Dendritic cell treated with granulocyte-macrophage colony-stimulating factor and Interleukin-4, amounts not matched to agents 40 ng/mL and 50 ng/mL, for 4 days (primary cell): ENCODE measurements at regions not wholly inside any gene's neighbourhood (a gene's known extent, or its start where the extent isn't known, plus 50 kb on each side); places are given as distances from the start of the nearest gene placed in this dataset.
A peak's percentile ranks its signal among the peaks of the same experiment; 100 is the strongest.

Experiments
- H3K27ac Mint-ChIP-seq: one replicate; pipeline ENCODE4 v1.8.0; 2022; ENCODE audit warnings: mild to moderate bottlenecking, mixed read lengths
- H3K27me3 Mint-ChIP-seq: one replicate; pipeline ENCODE4 v1.8.0; 2022; ENCODE audit warnings: mild to moderate bottlenecking, mixed read lengths
- H3K36me3 Mint-ChIP-seq: one replicate; pipeline ENCODE4 v1.8.0; 2022; ENCODE audit warnings: low read depth, mixed read lengths
- H3K4me1 Mint-ChIP-seq: one replicate; pipeline ENCODE4 v1.8.0; 2022; ENCODE audit warnings: low read depth, mixed read lengths
- H3K4me3 Mint-ChIP-seq: one replicate; pipeline ENCODE4 v1.8.0; 2022; ENCODE audit warnings: mild to moderate bottlenecking, moderate library complexity, mixed read lengths
- H3K9me3 Mint-ChIP-seq: one replicate; pipeline ENCODE4 v1.8.0; 2022; ENCODE audit warnings: mixed read lengths
- intact Hi-C: fragments of 100-400 bp; cut with micrococcal nuclease; formaldehyde crosslinking; loops from one replicate; pipeline ENCODE4 v1.15.0; 2022

GRCh38 chr5:69029292-69029691 lies 64.5 kb upstream of the SLC30A5 start:
- intact Hi-C loops = no loop called here
- Mint-ChIP-seq H3K27me3 (no peaks in the 10 kb centered on the region), H3K9me3 (no peaks in the 10 kb centered on the region), H3K4me3 (no peak overlapping the region), H3K27ac (no peak overlapping the region), H3K4me1 (no peaks in the 10 kb centered on the region), H3K36me3 (no peaks in the 10 kb centered on the region)

- Mint-ChIP-seq H3K9me3 (no peaks in the 10 kb centered on the region), H3K36me3 (no peaks in the 10 kb centered on the region), H3K27ac (no peak overlapping the region), H3K4me3 (no peak overlapping the region), H3K27me3 (no peaks in the 10 kb centered on the region), H3K4me1 (no peaks in the 10 kb centered on the region)
- intact Hi-C loops = no loop called here
Measured at GRCh38 chr5:69030358-69031062, 63.3 kb upstream of the SLC30A5 start.

GRCh38 chr5:69032009-69032408 lies 61.8 kb upstream of the SLC30A5 start:
- intact Hi-C loops = no loop called here
- H3K4me3 Mint-ChIP-seq = no peak overlapping the region
- H3K4me1 Mint-ChIP-seq = no peaks in the 10 kb centered on the region
- H3K27ac Mint-ChIP-seq = no peak overlapping the region
- H3K36me3 Mint-ChIP-seq = no peaks in the 10 kb centered on the region
- no peaks in the 10 kb centered on the region for H3K27me3 Mint-ChIP-seq
- no peaks in the 10 kb centered on the region for H3K9me3 Mint-ChIP-seq

GRCh38 chr5:69033690-69034089 lies 60.1 kb upstream of the SLC30A5 start:
- Mint-ChIP-seq H3K9me3 (no peaks in the 10 kb centered on the region), H3K4me1 (no peaks in the 10 kb centered on the region), H3K27ac (no peak overlapping the region), H3K36me3 (no peaks in the 10 kb centered on the region), H3K27me3 (no peaks in the 10 kb centered on the region), H3K4me3 (no peak overlapping the region)
- intact Hi-C loops = no loop called here

GRCh38 chr5:69034898-69035297 lies 58.9 kb upstream of the SLC30A5 start:
- intact Hi-C loops = no loop called here
- H3K4me3 Mint-ChIP-seq = no peak overlapping the region
- no peaks in the 10 kb centered on the region for H3K27me3 Mint-ChIP-seq
- H3K9me3 Mint-ChIP-seq = no peaks in the 10 kb centered on the region
- H3K27ac Mint-ChIP-seq = no peak overlapping the region
- H3K4me1 Mint-ChIP-seq = no peaks in the 10 kb centered on the region
- H3K36me3 Mint-ChIP-seq = no peaks in the 10 kb centered on the region

GRCh38 chr5:69035665-69036064 lies 58.1 kb upstream of the SLC30A5 start:
- Mint-ChIP-seq H3K27ac (no peak overlapping the region), H3K36me3 (no peaks in the 10 kb centered on the region), H3K4me1 (no peaks in the 10 kb centered on the region), H3K27me3 (no peaks in the 10 kb centered on the region), H3K4me3 (no peak overlapping the region), H3K9me3 (no peaks in the 10 kb centered on the region)
- intact Hi-C loops = no loop called here

- H3K9me3 Mint-ChIP-seq = no peaks in the 10 kb centered on the region
- no peak overlapping the region for H3K4me3 Mint-ChIP-seq
- intact Hi-C loops = no loop called here
- no peak overlapping the region for H3K27ac Mint-ChIP-seq
- H3K27me3 Mint-ChIP-seq = no peaks in the 10 kb centered on the region
- peaks cover 3% of the 10 kb centered on the region for H3K4me1 Mint-ChIP-seq
- no peaks in the 10 kb centered on the region for H3K36me3 Mint-ChIP-seq
Measured at GRCh38 chr5:69038539-69038938, 55.3 kb upstream of the SLC30A5 start.

- Mint-ChIP-seq H3K27me3 (no peaks in the 10 kb centered on the region), H3K27ac (no peak overlapping the region), H3K4me3 (no peak overlapping the region), H3K36me3 (no peaks in the 10 kb centered on the region), H3K9me3 (no peaks in the 10 kb centered on the region), H3K4me1 (peaks cover 4% of the 10 kb centered on the region)
- intact Hi-C loops = no loop called here
Measured at GRCh38 chr5:69039829-69040228, 54.0 kb upstream of the SLC30A5 start.

GRCh38 chr5:69042500-69042899 lies 51.3 kb upstream of the SLC30A5 start:
- Mint-ChIP-seq H3K27ac (no peak overlapping the region), H3K36me3 (no peaks in the 10 kb centered on the region), H3K9me3 (no peaks in the 10 kb centered on the region), H3K27me3 (no peaks in the 10 kb centered on the region), H3K4me3 (no peak overlapping the region), H3K4me1 (peaks cover 9% of the 10 kb centered on the region)
- intact Hi-C loops = loop anchor here (2.0 kb wide), 1 partner anchor 290 kb away; the partner anchor contains the start of gene CCDC125

- peak overlapping the region; percentile 71 for H3K4me3 Mint-ChIP-seq
- H3K9me3 Mint-ChIP-seq = no peaks in the 10 kb centered on the region
- intact Hi-C loops = loop anchor here (2.0 kb wide), 1 partner anchor 290 kb away; the partner anchor contains the start of gene CCDC125
Measured at GRCh38 chr5:69042915-69043654, 50.7 kb upstream of the SLC30A5 start.

GRCh38 chr5:69043655-69043996 lies 50.2 kb upstream of the SLC30A5 start:
- peak overlapping the region; percentile 60 for H3K27ac Mint-ChIP-seq
- peaks cover 9% of the 10 kb centered on the region for H3K4me1 Mint-ChIP-seq
- H3K4me3 Mint-ChIP-seq = peak overlapping the region; percentile 59
- no peaks in the 10 kb centered on the region for H3K36me3 Mint-ChIP-seq
- intact Hi-C loops = loop anchor here (2.0 kb wide), 1 partner anchor 289 kb away; the partner anchor contains the start of gene CCDC125
- no peaks in the 10 kb centered on the region for H3K27me3 Mint-ChIP-seq
- no peaks in the 10 kb centered on the region for H3K9me3 Mint-ChIP-seq

More at GRCh38 chr5:69042915-69043654, 50.7 kb upstream of the SLC30A5 start:
- no peaks in the 10 kb centered on the region for H3K27me3 Mint-ChIP-seq
- no peaks in the 10 kb centered on the region for H3K36me3 Mint-ChIP-seq
- H3K27ac Mint-ChIP-seq = peak overlapping the region; percentile 60
- H3K4me1 Mint-ChIP-seq = peaks cover 9% of the 10 kb centered on the region
